CD14-positive monocyte (primary cell): ENCODE measurements at regions not wholly inside any gene's neighbourhood (a gene's known extent, or its start where the extent isn't known, plus 50 kb on each side); places are given as distances from the start of the nearest gene placed in this dataset.

Source experiments
- DNase-seq, 3 donors: peaks; one replicate each; pipeline ENCODE4 v3.0.0-alpha.2; 2011 to 2022
- H2AFZ ChIP-seq: 2 replicates; pipeline ENCODE4 v1.6.0; 2012; ENCODE audit warnings: mild to moderate bottlenecking, low read depth, low read length, inconsistent platforms; ENCODE audit not compliant: insufficient read depth, poor library complexity, severe bottlenecking
- H3K27ac ChIP-seq, 2 donors: 1 replicate in 1 of 2; 2 replicates in 1 of 2; pipeline ENCODE4 v1.5.1; 2012 to 2013; ENCODE audit warnings: low read length in 2 of 2, control low read depth in 1 of 2, inconsistent platforms in 1 of 2, low read depth in 1 of 2, mild to moderate bottlenecking in 1 of 2
- H3K27me3 ChIP-seq, 2 donors: one replicate each; pipeline versions ENCODE4 v1.6.0 to v1.6.1; 2011 to 2013; ENCODE audit warnings: low read length in 2 of 2; ENCODE audit not compliant: control insufficient read depth in 2 of 2, insufficient read depth in 2 of 2
- H3K36me3 ChIP-seq, 2 donors: replicated peaks in 1 of 2; 1 replicate in 1 of 2; 2 replicates in 1 of 2; pipeline versions ENCODE4 v1.5.1 to v1.6.1; 2012 to 2013; ENCODE audit warnings: low read length in 2 of 2, control low read depth in 1 of 2, inconsistent platforms in 1 of 2, mild to moderate bottlenecking in 1 of 2; ENCODE audit not compliant: insufficient read depth in 2 of 2, control insufficient read depth in 1 of 2
- H3K4me1 ChIP-seq, 2 donors: 1 replicate in 1 of 2; 2 replicates in 1 of 2; pipeline versions ENCODE4 v1.5.1 to v1.6.1; 2012 to 2013; ENCODE audit warnings: low read length in 2 of 2, control low read depth in 1 of 2, inconsistent platforms in 1 of 2, mild to moderate bottlenecking in 1 of 2, moderate library complexity in 1 of 2; ENCODE audit not compliant: insufficient read depth in 2 of 2, control insufficient read depth in 1 of 2
- H3K4me2 ChIP-seq: replicated peaks from 2 replicates; pipeline ENCODE3; 2012; ENCODE audit warnings: low read length, moderate library complexity, mild to moderate bottlenecking; ENCODE audit not compliant: poor library complexity, severe bottlenecking; ENCODE audit errors: extremely low read depth
- H3K4me3 ChIP-seq, 3 experiments: fragments of 200-600 bp in 1 of 3; sonication (generic) in 1 of 3; replicated peaks in 1 of 3; 1 replicate in 2 of 3; 2 replicates in 1 of 3; pipeline ENCODE4 v1.5.1; 2011 to 2013; ENCODE audit warnings: low read length in 3 of 3, mild to moderate bottlenecking in 3 of 3, control low read depth in 2 of 3, low read depth in 2 of 3, inconsistent platforms in 1 of 3, moderate library complexity in 1 of 3
- H3K79me2 ChIP-seq: 2 replicates; pipeline ENCODE4 v1.6.0; 2012; ENCODE audit warnings: mild to moderate bottlenecking, control low read depth, inconsistent platforms, low read length, moderate library complexity; ENCODE audit not compliant: insufficient read depth
- H3K9ac ChIP-seq: 2 replicates; pipeline ENCODE4 v1.6.0; 2017; ENCODE audit warnings: low read length, mild to moderate bottlenecking; ENCODE audit not compliant: insufficient read depth, poor library complexity, severe bottlenecking
- H3K9me3 ChIP-seq, 2 donors: replicated peaks in 1 of 2; 1 replicate in 1 of 2; 2 replicates in 1 of 2; pipeline versions ENCODE4 v1.5.1 to v1.6.1; 2012 to 2013; ENCODE audit warnings: low read length in 2 of 2, control low read depth in 1 of 2; ENCODE audit not compliant: control insufficient read depth in 1 of 2, insufficient read depth in 1 of 2
- H4K20me1 ChIP-seq: 2 replicates; pipeline ENCODE4 v1.6.0; 2012; ENCODE audit warnings: mild to moderate bottlenecking, low read length, control low read depth, moderate library complexity; ENCODE audit not compliant: insufficient read depth
- H3K27ac Mint-ChIP-seq, 7 donors: one replicate each; pipeline ENCODE4 v1.8.0; 2020; ENCODE audit warnings: mild to moderate bottlenecking in 7 of 7, mixed read lengths in 7 of 7, moderate library complexity in 6 of 7, inconsistent platforms in 2 of 7
- H3K27me3 Mint-ChIP-seq, 3 donors: one replicate each; pipeline ENCODE4 v1.8.0; 2021 to 2022; ENCODE audit warnings: low read depth in 3 of 3, mild to moderate bottlenecking in 3 of 3, mixed read lengths in 3 of 3, moderate library complexity in 3 of 3, inconsistent platforms in 1 of 3
- H3K36me3 Mint-ChIP-seq, 2 donors: one replicate each; pipeline ENCODE4 v1.8.0; 2020; ENCODE audit warnings: mixed read lengths in 2 of 2, inconsistent platforms in 1 of 2, mild to moderate bottlenecking in 1 of 2
- H3K4me1 Mint-ChIP-seq: one replicate; pipeline ENCODE4 v1.8.0; 2020; ENCODE audit warnings: mild to moderate bottlenecking, mixed read lengths
- H3K4me3 Mint-ChIP-seq, 2 donors: one replicate each; pipeline ENCODE4 v1.8.0; 2020; ENCODE audit warnings: mild to moderate bottlenecking in 2 of 2, mixed read lengths in 2 of 2, moderate library complexity in 1 of 2
- H3K9me3 Mint-ChIP-seq, 7 donors: one replicate each; pipeline ENCODE4 v1.8.0; 2020 to 2022; ENCODE audit warnings: mixed read lengths in 7 of 7, mild to moderate bottlenecking in 6 of 7, moderate library complexity in 6 of 7, inconsistent platforms in 2 of 7
- CTCF ChIP-seq: fragments of 200-600 bp; IDR thresholded peaks from one replicate; pipeline ENCODE4 v1.8.0; 2022; ENCODE audit warnings: antibody characterized with exemption, mild to moderate bottlenecking
- WGBS: methylation state at CpG from one replicate; pipeline ENCODE4 v1.1.5; 2013; ENCODE audit warnings: missing lambda C conversion rate; ENCODE audit not compliant: insufficient coverage; 5-methylcytosine and 5-hydroxymethylcytosine counted together
- intact Hi-C, 2 donors: fragments of 100-400 bp; cut with micrococcal nuclease; formaldehyde crosslinking; loops; one replicate each; pipeline versions ENCODE4 v1.15.0 to v1.15.1; 2023

GRCh38 chr5:58069846-58070245 is 390.0 kb downstream of the PLK2 start:
- H3K9ac ChIP-seq, result no peak overlapping the region
- no peak for TF ChIP-seq CTCF
- no peaks in the 10 kb centered on the region for H3K27me3 Mint-ChIP-seq
- H3K4me1 ChIP-seq, result no peaks in the 10 kb centered on the region
- 100% methylated on average over 1 of the region's 4 CpGs for WGBS
- no peak overlapping the region for H3K27ac Mint-ChIP-seq
- H3K79me2 ChIP-seq, result no peaks in the 10 kb centered on the region
- H3K4me1 Mint-ChIP-seq, result no peaks in the 10 kb centered on the region
- peaks cover 0 to 13% of the 10 kb centered on the region in 2 donors for H3K9me3 ChIP-seq
- no peak overlapping the region for H3K4me3 ChIP-seq
- no peak overlapping the region for H3K4me3 Mint-ChIP-seq
- no peak overlapping the region for H3K4me2 ChIP-seq
- H3K9me3 Mint-ChIP-seq, result peaks cover 0 to 15% (median 3%) of the 10 kb centered on the region in 7 donors
- intact Hi-C loops, result no loop called here
- no peak overlapping the region for H3K27ac ChIP-seq
- H4K20me1 ChIP-seq, result no peaks in the 10 kb centered on the region
- H3K36me3 ChIP-seq, result no peaks in the 10 kb centered on the region
- H2AFZ ChIP-seq, result no peak overlapping the region
- no peaks in the 10 kb centered on the region for H3K27me3 ChIP-seq
- no peak for DNase-seq
- no peaks in the 10 kb centered on the region for H3K36me3 Mint-ChIP-seq

- 94% methylated on average over 21 of the region's 31 CpGs for WGBS
- H3K4me1 Mint-ChIP-seq, result no peaks in the 10 kb centered on the region
- DNase-seq, result no peak
- H3K36me3 Mint-ChIP-seq, result no peaks in the 10 kb centered on the region
- Histone ChIP-seq H3K79me2 (no peaks in the 10 kb centered on the region), H3K9me3 (peaks cover 0 to 13% of the 10 kb centered on the region in 2 donors), H3K4me3 (no peak overlapping the region), H4K20me1 (no peaks in the 10 kb centered on the region), H3K27ac (no peak overlapping the region), H3K36me3 (no peaks in the 10 kb centered on the region), H3K9ac (no peak overlapping the region), H3K4me1 (no peaks in the 10 kb centered on the region), H3K27me3 (no peaks in the 10 kb centered on the region), H2AFZ (no peak overlapping the region), H3K4me2 (no peak overlapping the region)
- intact Hi-C loops, result no loop called here
- peaks cover 0 to 15% (median 3%) of the 10 kb centered on the region in 7 donors for H3K9me3 Mint-ChIP-seq
- no peak for TF ChIP-seq CTCF
- no peak overlapping the region for H3K4me3 Mint-ChIP-seq
- no peaks in the 10 kb centered on the region for H3K27me3 Mint-ChIP-seq
- peak overlapping the region in 1 of 7 donors; percentile 31 for H3K27ac Mint-ChIP-seq
Measured at GRCh38 chr5:58069016-58069705, 390.7 kb downstream of the PLK2 start.
